WTC11 (cell line): ENCODE measurements at regions not wholly inside any gene's neighbourhood (a gene's known extent, or its start where the extent isn't known, plus 50 kb on each side); places are given as distances from the start of the nearest gene placed in this dataset.

ENCODE experiments used
- ATAC-seq: fragments of 200-7000 bp; cut with Tn5 transposase; 2 replicates; pipeline ENCODE4 v1.10.0; 2021; ENCODE audit warnings: mild to moderate bottlenecking, moderate library complexity
- CTCF ChIA-PET: fragments of 300-600 bp; sonication (Branson Sonifier 250); formaldehyde crosslinking; loops from one replicate; lab custom pipeline; 2021; ENCODE audit warnings: antibody characterized with exemption; lab: Charles Lee
- POLR2A ChIA-PET: fragments of 350-600 bp; sonication (Branson Sonifier 250); formaldehyde crosslinking; loops from one replicate; lab custom pipeline; 2021; ENCODE audit warnings: antibody characterized with exemption; lab: Charles Lee
- DNase-seq: peaks from one replicate; pipeline ENCODE4 v3.0.0; 2021; ENCODE audit warnings: low spot score
- H3K27ac Mint-ChIP-seq: 2 replicates; pipeline ENCODE4 v1.8.0; 2021; ENCODE audit warnings: mixed read lengths
- H3K27me3 Mint-ChIP-seq: 2 replicates; pipeline ENCODE4 v1.8.0; 2021; ENCODE audit warnings: low read depth, mild to moderate bottlenecking, moderate library complexity, mixed read lengths
- H3K36me3 Mint-ChIP-seq: 2 replicates; pipeline ENCODE4 v1.8.0; 2021; ENCODE audit warnings: mixed read lengths
- H3K4me1 Mint-ChIP-seq: 2 replicates; pipeline ENCODE4 v1.8.0; 2022; ENCODE audit warnings: mixed read lengths
- H3K4me3 Mint-ChIP-seq: 2 replicates; pipeline ENCODE4 v1.8.0; 2021; ENCODE audit warnings: mild to moderate bottlenecking, moderate library complexity, mixed read lengths
- H3K9me3 Mint-ChIP-seq: 2 replicates; pipeline ENCODE4 v1.8.0; 2021; ENCODE audit warnings: mixed read lengths
- CREM ChIP-seq: sonication (generic); formaldehyde crosslinking; IDR thresholded peaks from 2 replicates; pipeline ENCODE4 v1.8.1; 2022; ENCODE audit warnings: mild to moderate bottlenecking, missing genetic modification reagents, moderate library complexity
- FOXJ3 ChIP-seq: sonication (generic); formaldehyde crosslinking; IDR thresholded peaks from 2 replicates; pipeline ENCODE4 v1.9.0; 2021; ENCODE audit warnings: missing genetic modification reagents, mild to moderate bottlenecking, borderline replicate concordance
- GRHL2 ChIP-seq: fragments of 250-450 bp; sonication (Bioruptor Pico); IDR thresholded peaks from 2 replicates; pipeline ENCODE4 v1.8.0; 2022; ENCODE audit warnings: mild to moderate bottlenecking, moderate library complexity; ENCODE audit not compliant: insufficient replicate concordance, severe bottlenecking
- GTF2I ChIP-seq: fragments of 250-450 bp; sonication (Bioruptor Pico); conservative IDR thresholded peaks from 2 replicates; pipeline ENCODE4 v1.4.0; 2021; ENCODE audit warnings: mild to moderate bottlenecking
- MYBL2 ChIP-seq: sonication (generic); formaldehyde crosslinking; IDR thresholded peaks from 2 replicates; pipeline ENCODE4 v1.8.1; 2023; ENCODE audit warnings: mild to moderate bottlenecking, moderate library complexity, missing genetic modification reagents
- NFATC4 ChIP-seq: fragments of 250-450 bp; sonication (Bioruptor Pico); IDR thresholded peaks from 2 replicates; pipeline ENCODE4 v1.9.0; 2021; ENCODE audit warnings: mild to moderate bottlenecking
- NR2C2 ChIP-seq: sonication (generic); formaldehyde crosslinking; IDR thresholded peaks from 2 replicates; pipeline ENCODE4 v1.8.0; 2022; ENCODE audit warnings: mild to moderate bottlenecking, missing genetic modification reagents
- SOX15 ChIP-seq: fragments of 250-450 bp; sonication (Bioruptor Pico); IDR thresholded peaks from 2 replicates; pipeline ENCODE4 v1.9.0; 2021; ENCODE audit warnings: mild to moderate bottlenecking
- ZNF232 ChIP-seq: sonication (generic); formaldehyde crosslinking; IDR thresholded peaks from 2 replicates; pipeline ENCODE4 v1.8.0; 2022; ENCODE audit warnings: mild to moderate bottlenecking, missing genetic modification reagents
- ZNF396 ChIP-seq: fragments of 250-450 bp; sonication (Bioruptor Pico); IDR thresholded peaks from 2 replicates; pipeline ENCODE4 v1.8.0; 2021; ENCODE audit warnings: mild to moderate bottlenecking, moderate library complexity, borderline replicate concordance
- TF ChIP-seq, protein P1 (sequence below): sonication (generic); formaldehyde crosslinking; IDR thresholded peaks from 2 replicates; pipeline ENCODE4 v1.8.1; 2023; ENCODE audit warnings: mild to moderate bottlenecking, missing genetic modification reagents, borderline replicate concordance
- TF ChIP-seq, protein P2 (sequence below): sonication (generic); formaldehyde crosslinking; IDR thresholded peaks from 2 replicates; pipeline ENCODE4 v1.8.1; 2022; ENCODE audit warnings: mild to moderate bottlenecking, missing genetic modification reagents, moderate library complexity, borderline replicate concordance
- TF ChIP-seq, protein P3 (sequence below): sonication (generic); formaldehyde crosslinking; IDR thresholded peaks from 2 replicates; pipeline ENCODE4 v1.8.0; 2023; ENCODE audit warnings: missing genetic modification reagents, mild to moderate bottlenecking, borderline replicate concordance
- TF ChIP-seq, protein P4 (sequence below): sonication (generic); formaldehyde crosslinking; IDR thresholded peaks from 2 replicates; pipeline ENCODE4 v1.8.1; 2022; ENCODE audit warnings: mild to moderate bottlenecking, moderate library complexity, missing genetic modification reagents
- TF ChIP-seq, protein P5 (sequence below): sonication (generic); formaldehyde crosslinking; IDR thresholded peaks from 2 replicates; pipeline ENCODE4 v1.8.1; 2022; ENCODE audit warnings: low read depth, missing genetic modification reagents, borderline replicate concordance
- TF ChIP-seq, protein P6 (sequence below): fragments of 200-600 bp; IDR thresholded peaks from 2 replicates; pipeline ENCODE4 v1.8.0; 2022; ENCODE audit warnings: antibody characterized with exemption
- TF ChIP-seq, protein P7 (sequence below): sonication (generic); formaldehyde crosslinking; conservative IDR thresholded peaks from 2 replicates; pipeline ENCODE4 v1.8.1; 2022; ENCODE audit warnings: mild to moderate bottlenecking, missing genetic modification reagents
- TF ChIP-seq, protein P8 (sequence below): fragments of 250-450 bp; sonication (Bioruptor Pico); IDR thresholded peaks from 2 replicates; pipeline ENCODE4 v1.9.0; 2021; ENCODE audit warnings: mild to moderate bottlenecking
- TF ChIP-seq, protein P9 (sequence below): fragments of 250-450 bp; sonication (Bioruptor Pico); IDR thresholded peaks from 2 replicates; pipeline ENCODE4 v1.9.0; 2021; ENCODE audit warnings: moderate library complexity, mild to moderate bottlenecking, inconsistent platforms, borderline replicate concordance

DNA sequence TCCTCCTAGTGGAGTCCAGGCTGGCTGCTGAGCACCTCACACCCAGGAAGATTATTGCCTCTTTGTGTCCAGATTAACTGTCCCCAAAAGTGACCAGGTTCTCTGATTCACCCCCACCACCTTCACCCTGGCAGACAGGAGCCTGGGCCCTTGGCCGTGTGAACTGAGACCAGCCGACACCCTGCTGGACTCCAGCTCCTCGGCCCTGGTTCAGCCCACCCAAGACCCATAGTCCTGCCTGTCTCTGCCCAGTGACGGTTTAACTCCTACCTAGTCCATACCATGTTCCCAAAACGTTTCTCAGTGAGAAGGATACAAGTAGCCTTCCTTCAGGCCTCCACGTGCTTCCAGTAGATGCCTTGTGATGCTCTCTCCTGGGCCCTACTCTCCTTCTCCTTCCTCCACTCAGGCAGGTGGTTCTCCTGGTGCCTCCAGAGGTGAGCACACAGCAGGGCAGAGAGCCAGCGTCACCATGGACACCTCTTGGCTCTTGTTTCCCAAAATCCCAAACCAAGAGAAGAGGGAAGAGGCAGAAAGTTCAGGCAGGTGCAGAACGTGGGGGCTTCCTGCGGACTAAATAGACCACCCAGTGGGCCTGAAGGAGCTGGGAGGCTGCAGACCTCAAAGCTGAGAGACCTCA lies 134.4 kb upstream of the CST7 start (continued):
- TF ChIP-seq, protein P1, sequence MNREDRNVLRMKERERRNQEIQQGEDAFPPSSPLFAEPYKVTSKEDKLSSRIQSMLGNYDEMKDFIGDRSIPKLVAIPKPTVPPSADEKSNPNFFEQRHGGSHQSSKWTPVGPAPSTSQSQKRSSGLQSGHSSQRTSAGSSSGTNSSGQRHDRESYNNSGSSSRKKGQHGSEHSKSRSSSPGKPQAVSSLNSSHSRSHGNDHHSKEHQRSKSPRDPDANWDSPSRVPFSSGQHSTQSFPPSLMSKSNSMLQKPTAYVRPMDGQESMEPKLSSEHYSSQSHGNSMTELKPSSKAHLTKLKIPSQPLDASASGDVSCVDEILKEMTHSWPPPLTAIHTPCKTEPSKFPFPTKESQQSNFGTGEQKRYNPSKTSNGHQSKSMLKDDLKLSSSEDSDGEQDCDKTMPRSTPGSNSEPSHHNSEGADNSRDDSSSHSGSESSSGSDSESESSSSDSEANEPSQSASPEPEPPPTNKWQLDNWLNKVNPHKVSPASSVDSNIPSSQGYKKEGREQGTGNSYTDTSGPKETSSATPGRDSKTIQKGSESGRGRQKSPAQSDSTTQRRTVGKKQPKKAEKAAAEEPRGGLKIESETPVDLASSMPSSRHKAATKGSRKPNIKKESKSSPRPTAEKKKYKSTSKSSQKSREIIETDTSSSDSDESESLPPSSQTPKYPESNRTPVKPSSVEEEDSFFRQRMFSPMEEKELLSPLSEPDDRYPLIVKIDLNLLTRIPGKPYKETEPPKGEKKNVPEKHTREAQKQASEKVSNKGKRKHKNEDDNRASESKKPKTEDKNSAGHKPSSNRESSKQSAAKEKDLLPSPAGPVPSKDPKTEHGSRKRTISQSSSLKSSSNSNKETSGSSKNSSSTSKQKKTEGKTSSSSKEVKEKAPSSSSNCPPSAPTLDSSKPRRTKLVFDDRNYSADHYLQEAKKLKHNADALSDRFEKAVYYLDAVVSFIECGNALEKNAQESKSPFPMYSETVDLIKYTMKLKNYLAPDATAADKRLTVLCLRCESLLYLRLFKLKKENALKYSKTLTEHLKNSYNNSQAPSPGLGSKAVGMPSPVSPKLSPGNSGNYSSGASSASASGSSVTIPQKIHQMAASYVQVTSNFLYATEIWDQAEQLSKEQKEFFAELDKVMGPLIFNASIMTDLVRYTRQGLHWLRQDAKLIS (CRISPR knock-in tag): no peak
- TF ChIP-seq GTF2I (no peak), ZNF396 (no peak), CREM (CRISPR knock-in tag) (no peak), MYBL2 (CRISPR knock-in tag) (no peak), NR2C2 (CRISPR knock-in tag) (no peak), SOX15 (CRISPR knock-in tag) (no peak), FOXJ3 (CRISPR knock-in tag) (no peak), GRHL2 (CRISPR knock-in tag) (no peak), NFATC4 (CRISPR knock-in tag) (no peak)
- TF ChIP-seq, protein P2, sequence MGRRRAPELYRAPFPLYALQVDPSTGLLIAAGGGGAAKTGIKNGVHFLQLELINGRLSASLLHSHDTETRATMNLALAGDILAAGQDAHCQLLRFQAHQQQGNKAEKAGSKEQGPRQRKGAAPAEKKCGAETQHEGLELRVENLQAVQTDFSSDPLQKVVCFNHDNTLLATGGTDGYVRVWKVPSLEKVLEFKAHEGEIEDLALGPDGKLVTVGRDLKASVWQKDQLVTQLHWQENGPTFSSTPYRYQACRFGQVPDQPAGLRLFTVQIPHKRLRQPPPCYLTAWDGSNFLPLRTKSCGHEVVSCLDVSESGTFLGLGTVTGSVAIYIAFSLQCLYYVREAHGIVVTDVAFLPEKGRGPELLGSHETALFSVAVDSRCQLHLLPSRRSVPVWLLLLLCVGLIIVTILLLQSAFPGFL: no peak
- TF ChIP-seq, protein P3, sequence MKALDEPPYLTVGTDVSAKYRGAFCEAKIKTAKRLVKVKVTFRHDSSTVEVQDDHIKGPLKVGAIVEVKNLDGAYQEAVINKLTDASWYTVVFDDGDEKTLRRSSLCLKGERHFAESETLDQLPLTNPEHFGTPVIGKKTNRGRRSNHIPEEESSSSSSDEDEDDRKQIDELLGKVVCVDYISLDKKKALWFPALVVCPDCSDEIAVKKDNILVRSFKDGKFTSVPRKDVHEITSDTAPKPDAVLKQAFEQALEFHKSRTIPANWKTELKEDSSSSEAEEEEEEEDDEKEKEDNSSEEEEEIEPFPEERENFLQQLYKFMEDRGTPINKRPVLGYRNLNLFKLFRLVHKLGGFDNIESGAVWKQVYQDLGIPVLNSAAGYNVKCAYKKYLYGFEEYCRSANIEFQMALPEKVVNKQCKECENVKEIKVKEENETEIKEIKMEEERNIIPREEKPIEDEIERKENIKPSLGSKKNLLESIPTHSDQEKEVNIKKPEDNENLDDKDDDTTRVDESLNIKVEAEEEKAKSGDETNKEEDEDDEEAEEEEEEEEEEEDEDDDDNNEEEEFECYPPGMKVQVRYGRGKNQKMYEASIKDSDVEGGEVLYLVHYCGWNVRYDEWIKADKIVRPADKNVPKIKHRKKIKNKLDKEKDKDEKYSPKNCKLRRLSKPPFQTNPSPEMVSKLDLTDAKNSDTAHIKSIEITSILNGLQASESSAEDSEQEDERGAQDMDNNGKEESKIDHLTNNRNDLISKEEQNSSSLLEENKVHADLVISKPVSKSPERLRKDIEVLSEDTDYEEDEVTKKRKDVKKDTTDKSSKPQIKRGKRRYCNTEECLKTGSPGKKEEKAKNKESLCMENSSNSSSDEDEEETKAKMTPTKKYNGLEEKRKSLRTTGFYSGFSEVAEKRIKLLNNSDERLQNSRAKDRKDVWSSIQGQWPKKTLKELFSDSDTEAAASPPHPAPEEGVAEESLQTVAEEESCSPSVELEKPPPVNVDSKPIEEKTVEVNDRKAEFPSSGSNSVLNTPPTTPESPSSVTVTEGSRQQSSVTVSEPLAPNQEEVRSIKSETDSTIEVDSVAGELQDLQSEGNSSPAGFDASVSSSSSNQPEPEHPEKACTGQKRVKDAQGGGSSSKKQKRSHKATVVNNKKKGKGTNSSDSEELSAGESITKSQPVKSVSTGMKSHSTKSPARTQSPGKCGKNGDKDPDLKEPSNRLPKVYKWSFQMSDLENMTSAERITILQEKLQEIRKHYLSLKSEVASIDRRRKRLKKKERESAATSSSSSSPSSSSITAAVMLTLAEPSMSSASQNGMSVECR (CRISPR knock-in tag): no peak
- TF ChIP-seq, protein P4, sequence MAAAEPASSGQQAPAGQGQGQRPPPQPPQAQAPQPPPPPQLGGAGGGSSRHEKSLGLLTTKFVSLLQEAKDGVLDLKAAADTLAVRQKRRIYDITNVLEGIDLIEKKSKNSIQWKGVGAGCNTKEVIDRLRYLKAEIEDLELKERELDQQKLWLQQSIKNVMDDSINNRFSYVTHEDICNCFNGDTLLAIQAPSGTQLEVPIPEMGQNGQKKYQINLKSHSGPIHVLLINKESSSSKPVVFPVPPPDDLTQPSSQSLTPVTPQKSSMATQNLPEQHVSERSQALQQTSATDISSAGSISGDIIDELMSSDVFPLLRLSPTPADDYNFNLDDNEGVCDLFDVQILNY (CRISPR knock-in tag): no peak

DNA sequence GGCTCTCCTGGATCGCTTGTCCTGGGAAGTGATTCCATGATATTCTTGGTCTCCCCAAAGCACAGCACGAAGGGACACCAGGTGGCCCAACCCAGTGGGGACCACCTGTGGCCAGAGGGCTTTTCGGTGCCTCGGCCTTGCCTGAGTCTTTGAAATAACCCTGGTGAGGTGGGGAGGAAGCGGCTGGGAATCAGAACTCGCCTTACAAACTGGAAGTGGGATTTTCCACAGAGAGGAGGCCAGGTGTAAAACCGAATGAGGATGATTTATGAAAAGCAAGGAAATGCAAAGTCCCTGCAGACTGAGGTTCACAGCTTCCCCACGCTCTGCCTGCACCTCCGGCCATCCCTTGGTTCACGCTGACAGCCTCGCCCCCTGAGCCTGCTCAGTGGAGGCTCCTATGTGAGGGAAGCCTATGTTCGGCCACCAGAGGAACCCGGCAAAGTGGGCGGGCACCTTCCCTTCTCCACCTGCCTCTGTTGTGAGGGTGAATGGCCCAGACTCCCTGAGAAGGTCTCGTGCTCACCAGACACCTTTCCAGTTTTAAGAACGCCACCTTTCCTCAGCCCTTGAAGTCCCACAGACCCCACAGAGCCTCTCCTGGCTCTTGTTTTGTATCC lies 133.8 kb upstream of the CST7 start:
- no peak overlapping the region for H3K4me3 Mint-ChIP-seq
- CTCF ChIA-PET: no interaction called here
- no peak for TF ChIP-seq FOXJ3 (CRISPR knock-in tag)
- no peak for TF ChIP-seq NFATC4 (CRISPR knock-in tag)
- TF ChIP-seq, protein P5, sequence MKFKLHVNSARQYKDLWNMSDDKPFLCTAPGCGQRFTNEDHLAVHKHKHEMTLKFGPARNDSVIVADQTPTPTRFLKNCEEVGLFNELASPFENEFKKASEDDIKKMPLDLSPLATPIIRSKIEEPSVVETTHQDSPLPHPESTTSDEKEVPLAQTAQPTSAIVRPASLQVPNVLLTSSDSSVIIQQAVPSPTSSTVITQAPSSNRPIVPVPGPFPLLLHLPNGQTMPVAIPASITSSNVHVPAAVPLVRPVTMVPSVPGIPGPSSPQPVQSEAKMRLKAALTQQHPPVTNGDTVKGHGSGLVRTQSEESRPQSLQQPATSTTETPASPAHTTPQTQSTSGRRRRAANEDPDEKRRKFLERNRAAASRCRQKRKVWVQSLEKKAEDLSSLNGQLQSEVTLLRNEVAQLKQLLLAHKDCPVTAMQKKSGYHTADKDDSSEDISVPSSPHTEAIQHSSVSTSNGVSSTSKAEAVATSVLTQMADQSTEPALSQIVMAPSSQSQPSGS: no peak
- no peak for TF ChIP-seq MYBL2 (CRISPR knock-in tag)
- TF ChIP-seq CREM (CRISPR knock-in tag): no peak
- TF ChIP-seq, protein P6, sequence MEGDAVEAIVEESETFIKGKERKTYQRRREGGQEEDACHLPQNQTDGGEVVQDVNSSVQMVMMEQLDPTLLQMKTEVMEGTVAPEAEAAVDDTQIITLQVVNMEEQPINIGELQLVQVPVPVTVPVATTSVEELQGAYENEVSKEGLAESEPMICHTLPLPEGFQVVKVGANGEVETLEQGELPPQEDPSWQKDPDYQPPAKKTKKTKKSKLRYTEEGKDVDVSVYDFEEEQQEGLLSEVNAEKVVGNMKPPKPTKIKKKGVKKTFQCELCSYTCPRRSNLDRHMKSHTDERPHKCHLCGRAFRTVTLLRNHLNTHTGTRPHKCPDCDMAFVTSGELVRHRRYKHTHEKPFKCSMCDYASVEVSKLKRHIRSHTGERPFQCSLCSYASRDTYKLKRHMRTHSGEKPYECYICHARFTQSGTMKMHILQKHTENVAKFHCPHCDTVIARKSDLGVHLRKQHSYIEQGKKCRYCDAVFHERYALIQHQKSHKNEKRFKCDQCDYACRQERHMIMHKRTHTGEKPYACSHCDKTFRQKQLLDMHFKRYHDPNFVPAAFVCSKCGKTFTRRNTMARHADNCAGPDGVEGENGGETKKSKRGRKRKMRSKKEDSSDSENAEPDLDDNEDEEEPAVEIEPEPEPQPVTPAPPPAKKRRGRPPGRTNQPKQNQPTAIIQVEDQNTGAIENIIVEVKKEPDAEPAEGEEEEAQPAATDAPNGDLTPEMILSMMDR: no peak
- TF ChIP-seq, protein P7, sequence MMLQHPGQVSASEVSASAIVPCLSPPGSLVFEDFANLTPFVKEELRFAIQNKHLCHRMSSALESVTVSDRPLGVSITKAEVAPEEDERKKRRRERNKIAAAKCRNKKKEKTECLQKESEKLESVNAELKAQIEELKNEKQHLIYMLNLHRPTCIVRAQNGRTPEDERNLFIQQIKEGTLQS: no peak
- TF ChIP-seq, protein P8, sequence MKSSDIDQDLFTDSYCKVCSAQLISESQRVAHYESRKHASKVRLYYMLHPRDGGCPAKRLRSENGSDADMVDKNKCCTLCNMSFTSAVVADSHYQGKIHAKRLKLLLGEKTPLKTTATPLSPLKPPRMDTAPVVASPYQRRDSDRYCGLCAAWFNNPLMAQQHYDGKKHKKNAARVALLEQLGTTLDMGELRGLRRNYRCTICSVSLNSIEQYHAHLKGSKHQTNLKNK (CRISPR knock-in tag): no peak
- no peak for TF ChIP-seq ZNF232 (CRISPR knock-in tag)
- TF ChIP-seq NR2C2 (CRISPR knock-in tag): no peak
- TF ChIP-seq, protein P9, sequence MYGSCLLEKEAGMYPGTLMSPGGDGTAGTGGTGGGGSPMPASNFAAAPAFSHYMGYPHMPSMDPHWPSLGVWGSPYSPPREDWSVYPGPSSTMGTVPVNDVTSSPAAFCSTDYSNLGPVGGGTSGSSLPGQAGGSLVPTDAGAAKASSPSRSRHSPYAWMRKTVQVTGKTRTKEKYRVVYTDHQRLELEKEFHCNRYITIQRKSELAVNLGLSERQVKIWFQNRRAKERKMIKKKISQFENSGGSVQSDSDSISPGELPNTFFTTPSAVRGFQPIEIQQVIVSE (CRISPR knock-in tag): no peak

More for the DNA sequence above, 133.8 kb upstream of the CST7 start:
- H3K9me3 Mint-ChIP-seq: peaks cover 3% of the 10 kb centered on the region; the same call in 1 of the 2 replicates
- H3K36me3 Mint-ChIP-seq: no peaks in the 10 kb centered on the region
- no peak overlapping the region for H3K27ac Mint-ChIP-seq
- no peaks in the 10 kb centered on the region for H3K27me3 Mint-ChIP-seq
- POLR2A ChIA-PET: no interaction called here
- H3K4me1 Mint-ChIP-seq: no peaks in the 10 kb centered on the region
- DNase-seq (no peak), ATAC-seq (no peak)
